HL-60 (cell line): ENCODE measurements at regions not wholly inside any gene's neighbourhood (a gene's known extent, or its start where the extent isn't known, plus 50 kb on each side); places are given as distances from the start of the nearest gene placed in this dataset.

Source experiments
- DNase-seq, 2 experiments: peaks; one replicate each; pipeline ENCODE4 v3.0.0-alpha.2; 2010 to 2020; ENCODE audit warnings: low read depth in 1 of 2, low spot score in 1 of 2
- H3K27ac ChIP-seq: fragments of 250-450 bp; sonication (Bioruptor Pico); replicated peaks from 2 replicates; pipeline ENCODE4 v1.5.1; 2020; ENCODE audit warnings: mild to moderate bottlenecking, moderate library complexity
- H3K27me3 ChIP-seq: fragments of 250-450 bp; sonication (Bioruptor Pico); 2 replicates; pipeline ENCODE4 v1.5.1; 2021; ENCODE audit warnings: mild to moderate bottlenecking, moderate library complexity; ENCODE audit not compliant: insufficient read depth, poor library complexity, severe bottlenecking
- H3K4me3 ChIP-seq: replicated peaks from 2 replicates; pipeline ENCODE4 v1.5.1; 2011; ENCODE audit warnings: mild to moderate bottlenecking, control low read depth, low read length; ENCODE audit not compliant: insufficient read depth
- GABPA ChIP-seq: IDR thresholded peaks from 2 replicates; pipeline ENCODE4 v1.6.1; 2012; ENCODE audit warnings: low read depth
- POLR2AphosphoS5 ChIP-seq: IDR thresholded peaks from 2 replicates; pipeline ENCODE4 v1.6.1; 2012; ENCODE audit warnings: low read depth
- REST ChIP-seq: IDR thresholded peaks from 2 replicates; pipeline ENCODE4 v1.6.1; 2012; ENCODE audit warnings: low read depth; ENCODE audit not compliant: insufficient replicate concordance
- SPI1 ChIP-seq: IDR thresholded peaks from 2 replicates; pipeline ENCODE4 v1.6.1; 2012; ENCODE audit warnings: low read depth, mild to moderate bottlenecking, borderline replicate concordance
- TF ChIP-seq, protein P1 (sequence below): IDR thresholded peaks from one replicate; pipeline ENCODE4 v1.5.1; 2011; ENCODE audit warnings: low read length, control low read depth, inconsistent platforms; ENCODE audit not compliant: insufficient read depth

- H3K4me3 ChIP-seq: no peak overlapping the region
- H3K27ac ChIP-seq: no peak overlapping the region
- H3K27me3 ChIP-seq: no peaks in the 10 kb centered on the region
- no peak for DNase-seq
- TF ChIP-seq SPI1 (no peak), REST (no peak), POLR2AphosphoS5 (no peak)
- TF ChIP-seq, protein P1, sequence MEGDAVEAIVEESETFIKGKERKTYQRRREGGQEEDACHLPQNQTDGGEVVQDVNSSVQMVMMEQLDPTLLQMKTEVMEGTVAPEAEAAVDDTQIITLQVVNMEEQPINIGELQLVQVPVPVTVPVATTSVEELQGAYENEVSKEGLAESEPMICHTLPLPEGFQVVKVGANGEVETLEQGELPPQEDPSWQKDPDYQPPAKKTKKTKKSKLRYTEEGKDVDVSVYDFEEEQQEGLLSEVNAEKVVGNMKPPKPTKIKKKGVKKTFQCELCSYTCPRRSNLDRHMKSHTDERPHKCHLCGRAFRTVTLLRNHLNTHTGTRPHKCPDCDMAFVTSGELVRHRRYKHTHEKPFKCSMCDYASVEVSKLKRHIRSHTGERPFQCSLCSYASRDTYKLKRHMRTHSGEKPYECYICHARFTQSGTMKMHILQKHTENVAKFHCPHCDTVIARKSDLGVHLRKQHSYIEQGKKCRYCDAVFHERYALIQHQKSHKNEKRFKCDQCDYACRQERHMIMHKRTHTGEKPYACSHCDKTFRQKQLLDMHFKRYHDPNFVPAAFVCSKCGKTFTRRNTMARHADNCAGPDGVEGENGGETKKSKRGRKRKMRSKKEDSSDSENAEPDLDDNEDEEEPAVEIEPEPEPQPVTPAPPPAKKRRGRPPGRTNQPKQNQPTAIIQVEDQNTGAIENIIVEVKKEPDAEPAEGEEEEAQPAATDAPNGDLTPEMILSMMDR: no peak
Measured at GRCh38 chr4:152218576-152218975, 317.3 kb downstream of the FBXW7 start.

GRCh38 chr4:152217896-152218295 is 318.0 kb downstream of the FBXW7 start:
- TF ChIP-seq, protein P1: no peak

GRCh38 chr4:152211936-152212653 is 323.8 kb downstream of the FBXW7 start:
- no peak for DNase-seq
- TF ChIP-seq, protein P1: no peak
- TF ChIP-seq GABPA: no peak
- no peak for TF ChIP-seq POLR2AphosphoS5
- no peak for TF ChIP-seq REST
- no peak for TF ChIP-seq SPI1

More at GRCh38 chr4:152217896-152218295, 318.0 kb downstream of the FBXW7 start:
- no peak for DNase-seq
- Histone ChIP-seq H3K27ac (no peak overlapping the region), H3K4me3 (no peak overlapping the region), H3K27me3 (no peaks in the 10 kb centered on the region)

More at GRCh38 chr4:152211936-152212653, 323.8 kb downstream of the FBXW7 start:
- Histone ChIP-seq H3K27ac (no peak overlapping the region), H3K4me3 (no peak overlapping the region), H3K27me3 (no peaks in the 10 kb centered on the region)
